HT1080 (cell line): ENCODE measurements at regions not wholly inside any gene's neighbourhood (a gene's known extent, or its start where the extent isn't known, plus 50 kb on each side); places are given as distances from the start of the nearest gene placed in this dataset.

Experiments
- DNase-seq: peaks from one replicate; pipeline ENCODE4 v3.0.0-alpha.2; 2015; ENCODE audit warnings: low read depth

GRCh38 chr20:25135031-25135430 is 53.1 kb upstream of the VSX1 start:
- DNase-seq = no peak

GRCh38 chr20:25136056-25136455 is 54.1 kb upstream of the VSX1 start:
- DNase-seq = no peak

GRCh38 chr20:25136643-25137559 is 55.0 kb upstream of the VSX1 start:
- DNase-seq = peak; percentile 94

- DNase-seq = no peak
Observed at GRCh38 chr20:25139029-25139705, 56.3 kb upstream of the ENTPD6 start.

GRCh38 chr20:25140968-25141367 is 54.5 kb upstream of the ENTPD6 start:
- DNase-seq = no peak

GRCh38 chr20:25142435-25142834 is 53.1 kb upstream of the ENTPD6 start:
- no peak for DNase-seq

GRCh38 chr20:25145131-25145530 is 50.4 kb upstream of the ENTPD6 start:
- DNase-seq = no peak
